H9 (cell line): ENCODE measurements at regions not wholly inside any gene's neighbourhood (a gene's known extent, or its start where the extent isn't known, plus 50 kb on each side); places are given as distances from the start of the nearest gene placed in this dataset.

Experiments used
- DNase-seq: peaks from one replicate; pipeline ENCODE4 v3.0.0-alpha.2; 2017
- H2AFZ ChIP-seq: one replicate; pipeline ENCODE4 v1.6.1; 2013; ENCODE audit warnings: mild to moderate bottlenecking, low read length, control low read depth, moderate library complexity
- H2AK5ac ChIP-seq: 2 replicates; pipeline ENCODE4 v1.6.1; 2013; ENCODE audit warnings: low read length, control low read depth, mixed read lengths; ENCODE audit not compliant: insufficient read length
- H2BK120ac ChIP-seq: one replicate; pipeline ENCODE4 v1.6.1; 2013; ENCODE audit warnings: low read depth, mild to moderate bottlenecking, low read length, control low read depth, inconsistent platforms; ENCODE audit not compliant: poor library complexity, severe bottlenecking
- H2BK12ac ChIP-seq: 2 replicates; pipeline ENCODE4 v1.6.1; 2013; ENCODE audit warnings: low read length, control low read depth, mixed read lengths, low read depth; ENCODE audit not compliant: insufficient read length
- H2BK15ac ChIP-seq: 2 replicates; pipeline ENCODE4 v1.6.1; 2013; ENCODE audit warnings: low read depth, low read length, control low read depth
- H2BK20ac ChIP-seq: one replicate; pipeline ENCODE4 v1.6.1; 2013; ENCODE audit warnings: low read depth, mild to moderate bottlenecking, low read length, control low read depth, inconsistent platforms; ENCODE audit not compliant: poor library complexity, severe bottlenecking
- H2BK5ac ChIP-seq: 2 replicates; pipeline ENCODE4 v1.6.1; 2013; ENCODE audit warnings: low read length, control low read depth, mixed read lengths; ENCODE audit not compliant: insufficient read length
- H3K14ac ChIP-seq: 2 replicates; pipeline ENCODE4 v1.6.1; 2013; ENCODE audit warnings: low read length, control low read depth; ENCODE audit not compliant: insufficient read depth
- H3K18ac ChIP-seq: 2 replicates; pipeline ENCODE4 v1.6.1; 2013; ENCODE audit warnings: low read depth, mild to moderate bottlenecking, mixed read lengths, low read length, control low read depth; ENCODE audit not compliant: insufficient read length
- H3K23ac ChIP-seq: 2 replicates; pipeline ENCODE4 v1.6.1; 2013; ENCODE audit warnings: low read length, control low read depth, mixed read lengths, low read depth; ENCODE audit not compliant: insufficient read length
- H3K23me2 ChIP-seq: 2 replicates; pipeline ENCODE4 v1.6.1; 2013; ENCODE audit warnings: low read depth, mild to moderate bottlenecking, mixed read lengths, low read length, control low read depth; ENCODE audit not compliant: insufficient read length, poor library complexity, severe bottlenecking
- H3K27ac ChIP-seq: 2 replicates; pipeline ENCODE4 v1.5.1; 2013; ENCODE audit warnings: low read length, control low read depth, mixed read lengths, low read depth; ENCODE audit not compliant: insufficient read length
- H3K27me3 ChIP-seq: 2 replicates; pipeline ENCODE4 v1.6.1; 2013; ENCODE audit warnings: low read length, control low read depth, inconsistent platforms; ENCODE audit not compliant: insufficient read depth
- H3K4ac ChIP-seq: 2 replicates; pipeline ENCODE4 v1.6.1; 2013; ENCODE audit warnings: low read depth, mild to moderate bottlenecking, control low read depth, inconsistent platforms, low read length, moderate library complexity
- H3K4me1 ChIP-seq: 2 replicates; pipeline ENCODE4 v1.6.1; 2013; ENCODE audit warnings: low read length, control low read depth, inconsistent platforms; ENCODE audit not compliant: insufficient read depth
- H3K4me2 ChIP-seq: 2 replicates; pipeline ENCODE4 v1.6.1; 2013; ENCODE audit warnings: low read length, control low read depth, mixed read lengths; ENCODE audit not compliant: insufficient read length, insufficient read depth
- H3K56ac ChIP-seq: 2 replicates; pipeline ENCODE4 v1.6.1; 2013; ENCODE audit warnings: low read depth, mild to moderate bottlenecking, mixed read lengths, low read length, control low read depth; ENCODE audit not compliant: insufficient read length
- H3K79me1 ChIP-seq: 2 replicates; pipeline ENCODE4 v1.6.1; 2013; ENCODE audit warnings: low read depth, mild to moderate bottlenecking, moderate library complexity, low read length, control low read depth, inconsistent platforms; ENCODE audit not compliant: insufficient read depth, poor library complexity, severe bottlenecking
- H3K79me2 ChIP-seq: 2 replicates; pipeline ENCODE4 v1.6.1; 2013; ENCODE audit warnings: low read length, control low read depth, inconsistent platforms; ENCODE audit not compliant: insufficient read depth
- H3K9ac ChIP-seq: 2 replicates; pipeline ENCODE4 v1.6.1; 2013; ENCODE audit warnings: low read length, control low read depth, mixed read lengths; ENCODE audit not compliant: insufficient read length; ENCODE audit errors: extremely low read depth
- H3K9me3 ChIP-seq: one replicate; pipeline ENCODE4 v1.6.1; 2013; ENCODE audit warnings: low read depth, low read length, inconsistent platforms; ENCODE audit not compliant: control insufficient read depth
- H3T11ph ChIP-seq: one replicate; pipeline ENCODE4 v1.6.1; 2013; ENCODE audit warnings: mild to moderate bottlenecking, low read length, control low read depth, inconsistent platforms
- H4K20me1 ChIP-seq: one replicate; pipeline ENCODE4 v1.6.1; 2013; ENCODE audit not compliant: control insufficient read depth, insufficient read length, insufficient read depth
- H4K5ac ChIP-seq: 2 replicates; pipeline ENCODE4 v1.6.1; 2013; ENCODE audit warnings: low read depth, mild to moderate bottlenecking, mixed read lengths, low read length, control low read depth; ENCODE audit not compliant: insufficient read length
- H4K8ac ChIP-seq: replicated peaks from 2 replicates; pipeline ENCODE4 v1.6.1; 2013; ENCODE audit warnings: low read length, control low read depth, mixed read lengths, low read depth; ENCODE audit not compliant: insufficient read length
- H4K91ac ChIP-seq: 2 replicates; pipeline ENCODE4 v1.6.1; 2013; ENCODE audit warnings: low read depth, mild to moderate bottlenecking, moderate library complexity, mixed read lengths, low read length, control low read depth; ENCODE audit not compliant: insufficient read length
- H3K27ac Mint-ChIP-seq, 3 experiments: 2 replicates in 2 of 3; 3 replicates in 1 of 3; pipeline ENCODE4 v1.8.0; 2020 to 2021; ENCODE audit warnings: mixed read lengths in 3 of 3, mild to moderate bottlenecking in 1 of 3, moderate library complexity in 1 of 3
- H3K27me3 Mint-ChIP-seq: 2 replicates; pipeline ENCODE4 v1.8.0; 2021; ENCODE audit warnings: low read depth, mild to moderate bottlenecking, moderate library complexity, mixed read lengths
- H3K36me3 Mint-ChIP-seq, 3 experiments: 2 replicates in 2 of 3; 3 replicates in 1 of 3; pipeline ENCODE4 v1.8.0; 2020 to 2021; ENCODE audit warnings: low read depth in 3 of 3, mixed read lengths in 3 of 3; ENCODE audit not compliant: insufficient read depth in 1 of 3
- H3K4me1 Mint-ChIP-seq, 2 experiments: 2 replicates each; pipeline ENCODE4 v1.8.0; 2020; ENCODE audit warnings: mixed read lengths in 2 of 2
- H3K4me3 Mint-ChIP-seq, 2 experiments: 2 replicates in 1 of 2; 3 replicates in 1 of 2; pipeline ENCODE4 v1.8.0; 2020 to 2021; ENCODE audit warnings: mild to moderate bottlenecking in 2 of 2, mixed read lengths in 2 of 2, moderate library complexity in 1 of 2
- H3K9me3 Mint-ChIP-seq, 2 experiments: 2 replicates in 1 of 2; 3 replicates in 1 of 2; pipeline ENCODE4 v1.8.0; 2020; ENCODE audit warnings: mild to moderate bottlenecking in 2 of 2, mixed read lengths in 2 of 2, moderate library complexity in 1 of 2
- WGBS: extraction: QIAGEN DNeasy Blood & Tissue Kit; methylation state at CpG from one replicate; pipeline ENCODE4 v1.1.7; 2013; ENCODE audit warnings: missing lambda C conversion rate, low lambda C conversion rate, mixed read lengths; ENCODE audit not compliant: insufficient read length; ENCODE audit errors: extremely low coverage; 5-methylcytosine and 5-hydroxymethylcytosine counted together
- TF ChIP-seq, protein P1 (sequence below): fragments of 200-600 bp; sonication (generic); conservative IDR thresholded peaks from 3 replicates; pipeline ENCODE4 v1.8.0; 2021; ENCODE audit warnings: antibody characterized with exemption, mild to moderate bottlenecking

DNA sequence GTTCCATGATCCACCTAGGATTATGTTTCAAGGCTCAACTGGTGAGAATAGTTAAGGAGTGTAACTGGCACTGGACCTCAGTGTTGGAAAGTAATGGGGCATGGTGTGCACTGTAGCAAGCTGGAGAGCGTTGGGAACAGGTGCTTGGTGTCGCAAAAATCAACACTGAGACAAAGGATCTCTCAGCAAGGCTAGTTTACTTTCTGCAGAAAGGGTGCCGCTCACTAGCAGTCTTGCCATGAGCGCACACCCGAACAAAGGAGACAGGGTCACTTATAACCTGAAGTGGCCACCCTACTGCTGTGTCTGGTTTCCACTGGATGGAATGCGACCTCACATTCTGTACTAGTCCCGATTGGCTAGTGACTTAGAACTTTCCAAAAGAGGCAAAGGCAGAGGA, 133.2 kb downstream of the TMEM17 start:
- no peak overlapping the region for H3K4ac ChIP-seq

More for the DNA sequence above, 133.2 kb downstream of the TMEM17 start:
- Mint-ChIP-seq H3K27ac (no peak overlapping the region), H3K27me3 (peaks cover 1% of the 10 kb centered on the region; the same call in 1 of the 2 replicates), H3K9me3 (peaks cover 14 to 15% of the 10 kb centered on the region in 2 experiments), H3K4me3 (no peak overlapping the region), H3K36me3 (peaks cover 10 to 20% (median 17%) of the 10 kb centered on the region in 3 experiments), H3K4me1 (peaks cover 20 to 30% of the 10 kb centered on the region in 2 experiments)
- no peak overlapping the region for H2AK5ac ChIP-seq
- H3K79me1 ChIP-seq, result no peaks in the 10 kb centered on the region
- no CpG with 5 or more reads among the region's 7 CpGs for WGBS
- H2AFZ ChIP-seq, result no peak overlapping the region
- H3K23ac ChIP-seq, result no peak overlapping the region
- H3T11ph ChIP-seq, result no peak overlapping the region
- H2BK15ac ChIP-seq, result no peak overlapping the region; the same call in 1 of the 2 replicates
- no peak overlapping the region for H3K27ac ChIP-seq
- H2BK5ac ChIP-seq, result no peak overlapping the region
- H4K20me1 ChIP-seq, result no peaks in the 10 kb centered on the region
- no peak overlapping the region for H3K56ac ChIP-seq
- no peaks in the 10 kb centered on the region for H3K79me2 ChIP-seq
- H3K23me2 ChIP-seq, result no peaks in the 10 kb centered on the region
- H2BK120ac ChIP-seq, result no peak overlapping the region
- no peak overlapping the region for H2BK12ac ChIP-seq
- no peak overlapping the region for H2BK20ac ChIP-seq
- no peaks in the 10 kb centered on the region for H3K27me3 ChIP-seq
- no peak overlapping the region for H4K5ac ChIP-seq
- H3K4me1 ChIP-seq, result no peaks in the 10 kb centered on the region; the same call in 1 of the 2 replicates
- no peak overlapping the region for H4K91ac ChIP-seq
- H3K9ac ChIP-seq, result no peak overlapping the region
- no peak overlapping the region for H3K18ac ChIP-seq
- H3K14ac ChIP-seq, result no peak overlapping the region
- no peak overlapping the region for H3K4me2 ChIP-seq
- H3K9me3 ChIP-seq, result peaks cover 10% of the 10 kb centered on the region
- TF ChIP-seq, protein P1, sequence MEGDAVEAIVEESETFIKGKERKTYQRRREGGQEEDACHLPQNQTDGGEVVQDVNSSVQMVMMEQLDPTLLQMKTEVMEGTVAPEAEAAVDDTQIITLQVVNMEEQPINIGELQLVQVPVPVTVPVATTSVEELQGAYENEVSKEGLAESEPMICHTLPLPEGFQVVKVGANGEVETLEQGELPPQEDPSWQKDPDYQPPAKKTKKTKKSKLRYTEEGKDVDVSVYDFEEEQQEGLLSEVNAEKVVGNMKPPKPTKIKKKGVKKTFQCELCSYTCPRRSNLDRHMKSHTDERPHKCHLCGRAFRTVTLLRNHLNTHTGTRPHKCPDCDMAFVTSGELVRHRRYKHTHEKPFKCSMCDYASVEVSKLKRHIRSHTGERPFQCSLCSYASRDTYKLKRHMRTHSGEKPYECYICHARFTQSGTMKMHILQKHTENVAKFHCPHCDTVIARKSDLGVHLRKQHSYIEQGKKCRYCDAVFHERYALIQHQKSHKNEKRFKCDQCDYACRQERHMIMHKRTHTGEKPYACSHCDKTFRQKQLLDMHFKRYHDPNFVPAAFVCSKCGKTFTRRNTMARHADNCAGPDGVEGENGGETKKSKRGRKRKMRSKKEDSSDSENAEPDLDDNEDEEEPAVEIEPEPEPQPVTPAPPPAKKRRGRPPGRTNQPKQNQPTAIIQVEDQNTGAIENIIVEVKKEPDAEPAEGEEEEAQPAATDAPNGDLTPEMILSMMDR, result no peak
- DNase-seq, result no peak
- H4K8ac ChIP-seq, result no peak overlapping the region
